ENCODE measurements at regions not wholly inside any gene's neighbourhood (a gene's known extent, or its start where the extent isn't known, plus 50 kb on each side); places are given as distances from the start of the nearest gene placed in this dataset.

- no peak overlapping the region for H4K91ac ChIP-seq (ENCODE audit: insufficient read length, low read depth, low read length)
- no peak overlapping the region for H2BK120ac ChIP-seq (ENCODE audit: low read depth, low read length, poor library complexity, severe bottlenecking)
- H3K9me3 Mint-ChIP-seq: peaks cover 9 to 13% of the 10 kb centered on the region in 2 experiments
- H3K79me1 ChIP-seq (ENCODE audit: insufficient read depth, low read depth, low read length, poor library complexity, severe bottlenecking): no peaks in the 10 kb centered on the region
- no peak overlapping the region for H2BK5ac ChIP-seq (ENCODE audit: insufficient read length, low read length)
- H4K5ac ChIP-seq (ENCODE audit: insufficient read length, low read depth, low read length): no peak overlapping the region
- no peak overlapping the region for H3K27ac ChIP-seq (ENCODE audit: insufficient read length, low read depth, low read length)
- no peak overlapping the region for H3K27ac Mint-ChIP-seq
- no peak overlapping the region for H3T11ph ChIP-seq (ENCODE audit: low read length)
- H3K79me2 ChIP-seq (ENCODE audit: insufficient read depth, low read length): no peaks in the 10 kb centered on the region
- no peak overlapping the region for H3K23ac ChIP-seq (ENCODE audit: insufficient read length, low read depth, low read length)
- H3K27me3 Mint-ChIP-seq (ENCODE audit: low read depth): no peaks in the 10 kb centered on the region; the same call in 1 of the 2 replicates
- H3K4me1 Mint-ChIP-seq: peaks cover 4 to 11% of the 10 kb centered on the region in 2 experiments; a peak in 2 of 4 replicates
- H3K23me2 ChIP-seq (ENCODE audit: insufficient read length, low read depth, low read length, poor library complexity, severe bottlenecking): no peaks in the 10 kb centered on the region
- H3K4ac ChIP-seq (ENCODE audit: low read depth, low read length): no peak overlapping the region
- WGBS (ENCODE audit: extremely low coverage, insufficient read length, low lambda C conversion rate): no CpG with 5 or more reads among the region's 3 CpGs
- DNase-seq: no peak
- H2BK15ac ChIP-seq (ENCODE audit: low read depth, low read length): no peak overlapping the region
- no peaks in the 10 kb centered on the region for H4K20me1 ChIP-seq (ENCODE audit: control insufficient read depth, insufficient read depth, insufficient read length)
- H3K14ac ChIP-seq (ENCODE audit: insufficient read depth, low read length): no peak overlapping the region
- no peak overlapping the region for H3K4me2 ChIP-seq (ENCODE audit: insufficient read depth, insufficient read length, low read length)
- no peak overlapping the region for H2BK12ac ChIP-seq (ENCODE audit: insufficient read length, low read depth, low read length)
- TF ChIP-seq CTCF (conservative IDR thresholded peaks at IDR 0.05): no peak
- no peak overlapping the region for H3K9ac ChIP-seq (ENCODE audit: extremely low read depth, insufficient read length, low read length)
- no peak overlapping the region for H3K56ac ChIP-seq (ENCODE audit: insufficient read length, low read depth, low read length)
- peaks cover 0 to 7% (median 4%) of the 10 kb centered on the region in 3 experiments; a peak in 2 of 7 replicates for H3K36me3 Mint-ChIP-seq (ENCODE audit: insufficient read depth in 1 of 3, low read depth in 3 of 3)
- no peak overlapping the region for H2AFZ ChIP-seq (ENCODE audit: low read length)
- H3K9me3 ChIP-seq (ENCODE audit: control insufficient read depth, low read depth, low read length): no peaks in the 10 kb centered on the region
- no peak overlapping the region for H3K4me3 Mint-ChIP-seq
- no peak overlapping the region for H2AK5ac ChIP-seq (ENCODE audit: insufficient read length, low read length)
- no peaks in the 10 kb centered on the region for H3K4me1 ChIP-seq (ENCODE audit: insufficient read depth, low read length)
- H2BK20ac ChIP-seq (ENCODE audit: low read depth, low read length, poor library complexity, severe bottlenecking): no peak overlapping the region
- H4K8ac ChIP-seq (replicated peaks; ENCODE audit: insufficient read length, low read depth, low read length): no peak overlapping the region
- no peak overlapping the region for H3K18ac ChIP-seq (ENCODE audit: insufficient read length, low read depth, low read length)
- no peaks in the 10 kb centered on the region for H3K27me3 ChIP-seq (ENCODE audit: insufficient read depth, low read length)
Measured at GRCh38 chr6:17225767-17226630, 55.2 kb upstream of the RBM24 start.

All from H9 (cell line).